ENCODE measurements at regions not wholly inside any gene's neighbourhood (a gene's known extent, or its start where the extent isn't known, plus 50 kb on each side); places are given as distances from the start of the nearest gene placed in this dataset.

DNA sequence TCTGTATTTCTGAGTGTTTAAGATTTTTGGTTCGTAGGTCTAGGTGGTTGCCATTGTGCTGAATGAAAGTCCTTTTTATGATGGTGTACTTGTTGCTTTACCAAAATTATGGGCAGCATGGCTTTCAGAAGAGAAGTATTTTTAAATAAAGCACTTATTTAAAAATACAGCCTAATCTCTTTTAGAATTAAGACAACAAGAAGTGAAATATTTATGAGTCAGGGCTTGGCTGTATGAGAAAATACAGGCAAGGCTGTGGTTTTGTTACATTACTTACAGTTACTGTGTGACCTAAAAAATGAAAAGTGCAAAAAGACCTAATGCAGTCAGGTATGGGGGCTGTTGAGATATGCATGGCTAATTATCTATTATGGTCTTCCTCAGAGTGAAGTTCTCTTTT is 185.2 kb upstream of the PPP1R3A start:
- H3K9ac ChIP-seq (ENCODE audit: low read length): no peak overlapping the region
- intact Hi-C loops (cut with micrococcal nuclease): no loop called here
- no peak for DNase-seq (ENCODE audit: low read depth, low spot score)
- no peak for TF ChIP-seq YY1 (IDR thresholded peaks at IDR 0.05; ENCODE audit: extremely low read depth, insufficient replicate concordance, low read depth, low read length)
- TF ChIP-seq ELF1 (IDR thresholded peaks at IDR 0.05; ENCODE audit: borderline replicate concordance, low read depth): no peak
- no peak for TF ChIP-seq CBX3 (IDR thresholded peaks at IDR 0.05; ENCODE audit: low read depth)
- TF ChIP-seq CTCF (IDR thresholded peaks at IDR 0.05 in 2 of 3, conservative IDR thresholded peaks at IDR 0.05 in 1 of 3; ENCODE audit: borderline replicate concordance in 1 of 3, insufficient read depth in 1 of 3, low read depth in 2 of 3, low read length in 2 of 3): no peak
- TF ChIP-seq FOSL1 (IDR thresholded peaks at IDR 0.05; ENCODE audit: low read depth): no peak
- no peak for TF ChIP-seq CEBPB (IDR thresholded peaks at IDR 0.05; ENCODE audit: low read depth)
- no peak for TF ChIP-seq ZBTB33 (IDR thresholded peaks at IDR 0.05; ENCODE audit: extremely low read depth, insufficient replicate concordance, low read length)
- TF ChIP-seq MAX (IDR thresholded peaks at IDR 0.05): no peak
- no peak for TF ChIP-seq ZNF274 (IDR thresholded peaks at IDR 0.05; ENCODE audit: low read depth, low read length)
- TF ChIP-seq ZFX (IDR thresholded peaks at IDR 0.05): no peak
- no peak for TF ChIP-seq POLR2AphosphoS5 (IDR thresholded peaks at IDR 0.05; ENCODE audit: low read depth, low read length)
- TF ChIP-seq, protein P1, sequence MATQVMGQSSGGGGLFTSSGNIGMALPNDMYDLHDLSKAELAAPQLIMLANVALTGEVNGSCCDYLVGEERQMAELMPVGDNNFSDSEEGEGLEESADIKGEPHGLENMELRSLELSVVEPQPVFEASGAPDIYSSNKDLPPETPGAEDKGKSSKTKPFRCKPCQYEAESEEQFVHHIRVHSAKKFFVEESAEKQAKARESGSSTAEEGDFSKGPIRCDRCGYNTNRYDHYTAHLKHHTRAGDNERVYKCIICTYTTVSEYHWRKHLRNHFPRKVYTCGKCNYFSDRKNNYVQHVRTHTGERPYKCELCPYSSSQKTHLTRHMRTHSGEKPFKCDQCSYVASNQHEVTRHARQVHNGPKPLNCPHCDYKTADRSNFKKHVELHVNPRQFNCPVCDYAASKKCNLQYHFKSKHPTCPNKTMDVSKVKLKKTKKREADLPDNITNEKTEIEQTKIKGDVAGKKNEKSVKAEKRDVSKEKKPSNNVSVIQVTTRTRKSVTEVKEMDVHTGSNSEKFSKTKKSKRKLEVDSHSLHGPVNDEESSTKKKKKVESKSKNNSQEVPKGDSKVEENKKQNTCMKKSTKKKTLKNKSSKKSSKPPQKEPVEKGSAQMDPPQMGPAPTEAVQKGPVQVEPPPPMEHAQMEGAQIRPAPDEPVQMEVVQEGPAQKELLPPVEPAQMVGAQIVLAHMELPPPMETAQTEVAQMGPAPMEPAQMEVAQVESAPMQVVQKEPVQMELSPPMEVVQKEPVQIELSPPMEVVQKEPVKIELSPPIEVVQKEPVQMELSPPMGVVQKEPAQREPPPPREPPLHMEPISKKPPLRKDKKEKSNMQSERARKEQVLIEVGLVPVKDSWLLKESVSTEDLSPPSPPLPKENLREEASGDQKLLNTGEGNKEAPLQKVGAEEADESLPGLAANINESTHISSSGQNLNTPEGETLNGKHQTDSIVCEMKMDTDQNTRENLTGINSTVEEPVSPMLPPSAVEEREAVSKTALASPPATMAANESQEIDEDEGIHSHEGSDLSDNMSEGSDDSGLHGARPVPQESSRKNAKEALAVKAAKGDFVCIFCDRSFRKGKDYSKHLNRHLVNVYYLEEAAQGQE (IDR thresholded peaks at IDR 0.05; ENCODE audit: low read depth): no peak
- TF ChIP-seq, protein P2, sequence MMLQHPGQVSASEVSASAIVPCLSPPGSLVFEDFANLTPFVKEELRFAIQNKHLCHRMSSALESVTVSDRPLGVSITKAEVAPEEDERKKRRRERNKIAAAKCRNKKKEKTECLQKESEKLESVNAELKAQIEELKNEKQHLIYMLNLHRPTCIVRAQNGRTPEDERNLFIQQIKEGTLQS (IDR thresholded peaks at IDR 0.05): no peak
- no peak for TF ChIP-seq POLR2A (IDR thresholded peaks at IDR 0.05; ENCODE audit: borderline replicate concordance, extremely low read depth, insufficient read depth, insufficient read length)
- no peak for TF ChIP-seq EZH2phosphoT487 (IDR thresholded peaks at IDR 0.05; ENCODE audit: borderline replicate concordance)
- TF ChIP-seq EGR1 (IDR thresholded peaks at IDR 0.05; ENCODE audit: low read depth): no peak
- TF ChIP-seq RAD21 (IDR thresholded peaks at IDR 0.05; ENCODE audit: low read depth): no peak
- RAD21 ChIA-PET (ENCODE audit: low non-redundant PET in 1 of 2, low total read pairs in 2 of 2, uncharacterized antibody in 2 of 2, unreplicated experiment in 2 of 2): no interaction called here
- H3K9me2 ChIP-seq (ENCODE audit: insufficient read depth): no peaks in the 10 kb centered on the region; the same call in 1 of the 2 replicates
- POLR2A ChIA-PET: no interaction called here
- H3K4me3 ChIP-seq (replicated peaks in 1 of 2; ENCODE audit: low read depth in 1 of 2, low read length in 2 of 2): no peak overlapping the region
- no peaks in the 10 kb centered on the region for H3K9me3 ChIP-seq (ENCODE audit: control insufficient read depth in 1 of 2, insufficient read depth in 1 of 2, low read depth in 1 of 2, low read length in 2 of 2)
- CTCF ChIA-PET: no interaction called here
- H3K27ac ChIP-seq (ENCODE audit: low read depth, low read length): no peak overlapping the region
- no TSS peak for BruUV-seq (replicated peaks)
- H3K4me1 ChIP-seq (ENCODE audit: control insufficient read depth in 1 of 2, insufficient read depth in 2 of 2, low read length in 2 of 2): no peaks in the 10 kb centered on the region
- no peaks in the 10 kb centered on the region for H3K79me2 ChIP-seq (ENCODE audit: insufficient read depth, low read length)
- no peaks in the 10 kb centered on the region for H3K27me3 ChIP-seq (ENCODE audit: insufficient read depth, low read length)
- no peak overlapping the region for H3K4me2 ChIP-seq (ENCODE audit: low read length)
- no peaks in the 10 kb centered on the region for H4K20me1 ChIP-seq (ENCODE audit: insufficient read depth)
- H3K36me3 ChIP-seq (ENCODE audit: control insufficient read depth in 1 of 2, insufficient read depth in 2 of 2, low read length in 2 of 2): no peaks in the 10 kb centered on the region
- H2AFZ ChIP-seq (ENCODE audit: low read depth, low read length, poor library complexity, severe bottlenecking): no peak overlapping the region
- ATAC-seq: no peak

All from HCT116 (cell line).